ENCODE measurements at regions not wholly inside any gene's neighbourhood (a gene's known extent, or its start where the extent isn't known, plus 50 kb on each side); places are given as distances from the start of the nearest gene placed in this dataset.

DNA sequence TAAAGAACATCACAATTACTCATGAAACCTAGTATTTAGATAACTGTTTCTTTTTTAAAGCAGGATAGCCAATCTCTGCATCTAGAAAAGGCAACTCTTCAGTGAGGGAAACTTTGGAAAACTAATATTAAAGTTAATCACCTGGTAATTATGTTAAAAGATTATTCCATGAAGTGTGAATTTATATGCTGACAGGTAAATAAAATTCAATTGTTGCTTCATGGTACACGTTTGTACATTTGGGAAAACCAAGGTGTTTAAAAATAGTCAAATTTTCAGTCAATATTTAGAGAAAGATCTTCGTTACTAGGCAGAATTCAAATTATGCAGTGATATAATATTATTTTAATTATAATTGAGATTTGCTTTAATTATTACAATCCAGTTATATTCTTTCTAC is 100.1 kb upstream of the LRFN5 start:
- no peaks in the 10 kb centered on the region for H3K79me2 ChIP-seq (replicated peaks; ENCODE audit: insufficient read depth, low read length)

DNA sequence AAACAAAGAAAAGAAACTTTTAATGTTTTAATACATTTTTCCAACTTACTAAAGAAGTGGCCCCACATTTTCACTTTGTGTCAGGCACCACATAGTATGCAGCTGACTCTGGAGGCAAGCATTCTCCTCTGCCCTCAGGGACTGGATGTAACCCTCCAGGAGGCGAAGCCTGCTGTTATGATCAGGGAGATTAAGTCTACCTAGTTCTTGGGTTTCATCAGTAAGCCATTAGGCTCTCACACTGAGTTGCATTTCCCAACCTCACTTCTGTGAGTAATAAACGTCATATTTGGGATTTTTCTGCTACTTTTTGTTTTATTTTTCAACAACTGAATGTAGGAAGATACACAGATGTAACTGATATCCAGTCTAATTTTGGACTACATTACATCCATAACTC is 101.2 kb upstream of the LRFN5 start:
- H4K20me1 ChIP-seq (ENCODE audit: insufficient read depth) = no peaks in the 10 kb centered on the region
- no peaks in the 10 kb centered on the region for H3K79me2 ChIP-seq (replicated peaks; ENCODE audit: insufficient read depth, low read length)
- no peaks in the 10 kb centered on the region for H3F3A ChIP-seq (ENCODE audit: insufficient read depth, low read length, poor library complexity, severe bottlenecking)
- H3K27ac ChIP-seq (ENCODE audit: low read length) = no peak overlapping the region
- no peak for TF ChIP-seq TAF1 (IDR thresholded peaks at IDR 0.05; ENCODE audit: low read depth)
- no peak for TF ChIP-seq RAD21 (conservative IDR thresholded peaks at IDR 0.05)
- TF ChIP-seq, protein P1, sequence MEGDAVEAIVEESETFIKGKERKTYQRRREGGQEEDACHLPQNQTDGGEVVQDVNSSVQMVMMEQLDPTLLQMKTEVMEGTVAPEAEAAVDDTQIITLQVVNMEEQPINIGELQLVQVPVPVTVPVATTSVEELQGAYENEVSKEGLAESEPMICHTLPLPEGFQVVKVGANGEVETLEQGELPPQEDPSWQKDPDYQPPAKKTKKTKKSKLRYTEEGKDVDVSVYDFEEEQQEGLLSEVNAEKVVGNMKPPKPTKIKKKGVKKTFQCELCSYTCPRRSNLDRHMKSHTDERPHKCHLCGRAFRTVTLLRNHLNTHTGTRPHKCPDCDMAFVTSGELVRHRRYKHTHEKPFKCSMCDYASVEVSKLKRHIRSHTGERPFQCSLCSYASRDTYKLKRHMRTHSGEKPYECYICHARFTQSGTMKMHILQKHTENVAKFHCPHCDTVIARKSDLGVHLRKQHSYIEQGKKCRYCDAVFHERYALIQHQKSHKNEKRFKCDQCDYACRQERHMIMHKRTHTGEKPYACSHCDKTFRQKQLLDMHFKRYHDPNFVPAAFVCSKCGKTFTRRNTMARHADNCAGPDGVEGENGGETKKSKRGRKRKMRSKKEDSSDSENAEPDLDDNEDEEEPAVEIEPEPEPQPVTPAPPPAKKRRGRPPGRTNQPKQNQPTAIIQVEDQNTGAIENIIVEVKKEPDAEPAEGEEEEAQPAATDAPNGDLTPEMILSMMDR (IDR thresholded peaks at IDR 0.05; ENCODE audit: poor library complexity, severe bottlenecking) = no peak
- TF ChIP-seq SMC3 (conservative IDR thresholded peaks at IDR 0.05; ENCODE audit: poor library complexity) = no peak
- H3K4me3 ChIP-seq (ENCODE audit: low read length) = no peak overlapping the region
- H3K9ac ChIP-seq (ENCODE audit: low read length) = no peak overlapping the region
- no peaks in the 10 kb centered on the region for H3K27me3 ChIP-seq (ENCODE audit: insufficient read depth, low read depth, low read length)
- H3K36me3 ChIP-seq (ENCODE audit: insufficient read depth, low read length) = no peaks in the 10 kb centered on the region
- no peak overlapping the region for H3K4me2 ChIP-seq (ENCODE audit: low read length)
- no peak overlapping the region for H2AFZ ChIP-seq (ENCODE audit: low read depth, low read length)
- H3K9me3 ChIP-seq (ENCODE audit: low read length) = no peaks in the 10 kb centered on the region
- H3K9me2 ChIP-seq (ENCODE audit: insufficient read depth, low read length) = no peaks in the 10 kb centered on the region

More for the DNA sequence above, 100.1 kb upstream of the LRFN5 start:
- Histone ChIP-seq H3K9ac (ENCODE audit: low read length) (no peak overlapping the region), H3K36me3 (ENCODE audit: insufficient read depth, low read length) (no peaks in the 10 kb centered on the region), H4K20me1 (ENCODE audit: insufficient read depth) (no peaks in the 10 kb centered on the region), H3F3A (ENCODE audit: insufficient read depth, low read length, poor library complexity, severe bottlenecking) (no peaks in the 10 kb centered on the region), H3K9me2 (ENCODE audit: insufficient read depth, low read length) (no peaks in the 10 kb centered on the region), H3K9me3 (ENCODE audit: low read length) (no peaks in the 10 kb centered on the region), H3K27me3 (ENCODE audit: insufficient read depth, low read depth, low read length) (no peaks in the 10 kb centered on the region), H3K4me3 (ENCODE audit: low read length) (no peak overlapping the region), H3K27ac (ENCODE audit: low read length) (no peak overlapping the region), H3K4me2 (ENCODE audit: low read length) (no peak overlapping the region), H2AFZ (ENCODE audit: low read depth, low read length) (no peak overlapping the region)
- TF ChIP-seq TAF1 (IDR thresholded peaks at IDR 0.05; ENCODE audit: low read depth) = no peak

DNA sequence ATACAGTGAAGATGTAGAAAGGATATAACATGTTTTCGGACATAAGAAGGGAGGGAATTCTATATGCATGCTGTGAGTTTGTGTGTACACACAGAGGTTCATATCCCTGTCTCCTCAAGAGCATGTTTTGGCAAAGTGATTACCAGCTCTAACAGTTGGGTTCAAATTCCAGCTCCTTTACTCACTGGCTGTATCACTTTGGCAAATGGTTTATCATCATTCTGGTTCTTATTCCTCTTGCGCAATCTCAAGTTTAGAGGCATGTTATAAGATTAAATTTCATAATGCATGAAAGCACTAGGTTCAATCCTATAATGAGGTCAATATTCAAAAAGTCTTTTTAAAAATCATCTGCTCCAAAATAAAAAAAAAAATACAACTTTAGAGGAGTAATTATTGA is 107.7 kb upstream of the LRFN5 start:
- Histone ChIP-seq H2AFZ (ENCODE audit: low read depth, low read length) (no peak overlapping the region), H4K20me1 (ENCODE audit: insufficient read depth) (no peaks in the 10 kb centered on the region), H3K9ac (ENCODE audit: low read length) (no peak overlapping the region), H3F3A (ENCODE audit: insufficient read depth, low read length, poor library complexity, severe bottlenecking) (no peaks in the 10 kb centered on the region), H3K27ac (ENCODE audit: low read length) (no peak overlapping the region), H3K27me3 (ENCODE audit: insufficient read depth, low read depth, low read length) (no peaks in the 10 kb centered on the region), H3K4me3 (ENCODE audit: low read length) (no peak overlapping the region), H3K9me2 (ENCODE audit: insufficient read depth, low read length) (no peaks in the 10 kb centered on the region), H3K36me3 (ENCODE audit: insufficient read depth, low read length) (no peaks in the 10 kb centered on the region), H3K9me3 (ENCODE audit: low read length) (no peaks in the 10 kb centered on the region), H3K4me2 (ENCODE audit: low read length) (no peak overlapping the region), H3K79me2 (replicated peaks; ENCODE audit: insufficient read depth, low read length) (no peaks in the 10 kb centered on the region)
- no peak for TF ChIP-seq MXI1 (conservative IDR thresholded peaks at IDR 0.05; ENCODE audit: poor library complexity, severe bottlenecking)
- no peak for TF ChIP-seq TAF1 (IDR thresholded peaks at IDR 0.05; ENCODE audit: low read depth)
- no peak for TF ChIP-seq EZH2 (IDR thresholded peaks at IDR 0.05; ENCODE audit: borderline replicate concordance, insufficient read depth, low read length, poor library complexity, severe bottlenecking)
- no peak for TF ChIP-seq EP300 (conservative IDR thresholded peaks at IDR 0.05; ENCODE audit: poor library complexity, severe bottlenecking)

DNA sequence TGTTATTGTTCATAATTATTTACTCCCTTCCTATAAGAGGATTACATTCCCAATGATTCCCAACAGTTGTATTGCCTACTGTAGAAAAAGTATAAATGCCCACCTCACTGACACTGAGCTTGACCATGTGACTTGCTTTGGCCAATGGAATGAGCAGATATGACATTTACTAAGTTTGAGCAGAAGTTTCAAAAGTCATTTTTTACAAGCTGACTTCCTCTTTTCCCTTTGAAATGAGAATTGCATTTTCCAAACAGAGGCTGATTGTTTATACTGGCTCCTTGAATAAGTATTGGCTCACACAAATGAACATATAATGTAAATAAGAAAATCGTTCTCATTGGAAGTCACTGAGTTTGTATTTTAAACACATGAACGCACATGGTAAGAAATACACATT is 116.4 kb upstream of the LRFN5 start:
- no peak overlapping the region for H2AFZ ChIP-seq (ENCODE audit: low read depth, low read length)
- no peak overlapping the region for H3K4me2 ChIP-seq (ENCODE audit: low read length)
- TF ChIP-seq, protein P2, sequence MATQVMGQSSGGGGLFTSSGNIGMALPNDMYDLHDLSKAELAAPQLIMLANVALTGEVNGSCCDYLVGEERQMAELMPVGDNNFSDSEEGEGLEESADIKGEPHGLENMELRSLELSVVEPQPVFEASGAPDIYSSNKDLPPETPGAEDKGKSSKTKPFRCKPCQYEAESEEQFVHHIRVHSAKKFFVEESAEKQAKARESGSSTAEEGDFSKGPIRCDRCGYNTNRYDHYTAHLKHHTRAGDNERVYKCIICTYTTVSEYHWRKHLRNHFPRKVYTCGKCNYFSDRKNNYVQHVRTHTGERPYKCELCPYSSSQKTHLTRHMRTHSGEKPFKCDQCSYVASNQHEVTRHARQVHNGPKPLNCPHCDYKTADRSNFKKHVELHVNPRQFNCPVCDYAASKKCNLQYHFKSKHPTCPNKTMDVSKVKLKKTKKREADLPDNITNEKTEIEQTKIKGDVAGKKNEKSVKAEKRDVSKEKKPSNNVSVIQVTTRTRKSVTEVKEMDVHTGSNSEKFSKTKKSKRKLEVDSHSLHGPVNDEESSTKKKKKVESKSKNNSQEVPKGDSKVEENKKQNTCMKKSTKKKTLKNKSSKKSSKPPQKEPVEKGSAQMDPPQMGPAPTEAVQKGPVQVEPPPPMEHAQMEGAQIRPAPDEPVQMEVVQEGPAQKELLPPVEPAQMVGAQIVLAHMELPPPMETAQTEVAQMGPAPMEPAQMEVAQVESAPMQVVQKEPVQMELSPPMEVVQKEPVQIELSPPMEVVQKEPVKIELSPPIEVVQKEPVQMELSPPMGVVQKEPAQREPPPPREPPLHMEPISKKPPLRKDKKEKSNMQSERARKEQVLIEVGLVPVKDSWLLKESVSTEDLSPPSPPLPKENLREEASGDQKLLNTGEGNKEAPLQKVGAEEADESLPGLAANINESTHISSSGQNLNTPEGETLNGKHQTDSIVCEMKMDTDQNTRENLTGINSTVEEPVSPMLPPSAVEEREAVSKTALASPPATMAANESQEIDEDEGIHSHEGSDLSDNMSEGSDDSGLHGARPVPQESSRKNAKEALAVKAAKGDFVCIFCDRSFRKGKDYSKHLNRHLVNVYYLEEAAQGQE (IDR thresholded peaks at IDR 0.05; ENCODE audit: borderline replicate concordance) = no peak
- TF ChIP-seq, protein P1 (IDR thresholded peaks at IDR 0.05; ENCODE audit: poor library complexity, severe bottlenecking) = no peak
- TF ChIP-seq SMC3 (conservative IDR thresholded peaks at IDR 0.05; ENCODE audit: poor library complexity) (no peak), EP300 (conservative IDR thresholded peaks at IDR 0.05; ENCODE audit: poor library complexity, severe bottlenecking) (no peak), TAF1 (IDR thresholded peaks at IDR 0.05; ENCODE audit: low read depth) (no peak)
- no peaks in the 10 kb centered on the region for H3K9me3 ChIP-seq (ENCODE audit: low read length)
- no peaks in the 10 kb centered on the region for H3K9me2 ChIP-seq (ENCODE audit: insufficient read depth, low read length)
- H4K20me1 ChIP-seq (ENCODE audit: insufficient read depth) = no peaks in the 10 kb centered on the region
- H3K9ac ChIP-seq (ENCODE audit: low read length) = no peak overlapping the region
- H3K27ac ChIP-seq (ENCODE audit: low read length) = no peak overlapping the region
- H3K36me3 ChIP-seq (ENCODE audit: insufficient read depth, low read length) = no peaks in the 10 kb centered on the region
- H3K27me3 ChIP-seq (ENCODE audit: insufficient read depth, low read depth, low read length) = no peaks in the 10 kb centered on the region
- H3K79me2 ChIP-seq (replicated peaks; ENCODE audit: insufficient read depth, low read length) = no peaks in the 10 kb centered on the region
- H3K4me3 ChIP-seq (ENCODE audit: low read length) = no peak overlapping the region
- no peaks in the 10 kb centered on the region for H3F3A ChIP-seq (ENCODE audit: insufficient read depth, low read length, poor library complexity, severe bottlenecking)

Data from neural cell (in vitro differentiated cells).